Neuronal stem cell (in vitro differentiated cells): ENCODE measurements at regions not wholly inside any gene's neighbourhood (a gene's known extent, or its start where the extent isn't known, plus 50 kb on each side); places are given as distances from the start of the nearest gene placed in this dataset.

Source experiments
- DNase-seq: peaks from one replicate; pipeline ENCODE4 v3.0.0-alpha.2; 2013; ENCODE audit warnings: low spot score
- H2AFZ ChIP-seq: one replicate; pipeline ENCODE4 v1.6.1; 2013; ENCODE audit warnings: mild to moderate bottlenecking, low read length, inconsistent platforms
- H2AK5ac ChIP-seq: 2 replicates; pipeline ENCODE4 v1.6.1; 2013; ENCODE audit warnings: low read depth, mild to moderate bottlenecking, inconsistent platforms, low read length, moderate library complexity, mixed read lengths
- H2BK120ac ChIP-seq: 2 replicates; pipeline ENCODE4 v1.6.1; 2013; ENCODE audit warnings: low read depth, mild to moderate bottlenecking, inconsistent platforms, low read length, moderate library complexity, mixed read lengths
- H2BK12ac ChIP-seq: one replicate; pipeline ENCODE4 v1.6.1; 2013; ENCODE audit warnings: low read length, inconsistent platforms
- H2BK15ac ChIP-seq: 2 replicates; pipeline ENCODE4 v1.6.1; 2013; ENCODE audit warnings: mild to moderate bottlenecking, low read length, inconsistent platforms, mixed read lengths
- H2BK5ac ChIP-seq: one replicate; pipeline ENCODE4 v1.6.1; 2013; ENCODE audit warnings: inconsistent platforms, mild to moderate bottlenecking, low read length, moderate library complexity
- H3K14ac ChIP-seq: one replicate; pipeline ENCODE4 v1.6.1; 2013; ENCODE audit warnings: low read length, inconsistent platforms
- H3K18ac ChIP-seq: 2 replicates; pipeline ENCODE4 v1.6.1; 2013; ENCODE audit warnings: low read length, inconsistent platforms
- H3K23ac ChIP-seq: 2 replicates; pipeline ENCODE4 v1.6.1; 2013; ENCODE audit warnings: low read depth, mild to moderate bottlenecking, mixed read lengths, low read length, inconsistent platforms; ENCODE audit not compliant: poor library complexity
- H3K27ac ChIP-seq: replicated peaks from 3 replicates; pipeline ENCODE4 v1.5.1; 2013; ENCODE audit warnings: low read length, inconsistent platforms
- H3K27me3 ChIP-seq, 3 experiments: 2 replicates each; pipeline ENCODE4 v1.6.1; 2013; ENCODE audit warnings: low read length in 3 of 3, mild to moderate bottlenecking in 2 of 3, inconsistent platforms in 1 of 3, low read depth in 1 of 3, mixed read lengths in 1 of 3, moderate library complexity in 1 of 3; ENCODE audit not compliant: control insufficient read depth in 3 of 3, insufficient read depth in 3 of 3
- H3K36me3 ChIP-seq, 2 donors: replicated peaks in 1 of 2; 2 replicates each; pipeline ENCODE4 v1.6.1; 2013; ENCODE audit warnings: low read length in 2 of 2; ENCODE audit not compliant: control insufficient read depth in 2 of 2, insufficient read depth in 2 of 2
- H3K4ac ChIP-seq: 2 replicates; pipeline ENCODE4 v1.6.1; 2013; ENCODE audit warnings: inconsistent platforms, mild to moderate bottlenecking, low read length, moderate library complexity
- H3K4me1 ChIP-seq, 2 donors: 1 replicate in 1 of 2; 2 replicates in 1 of 2; pipeline ENCODE4 v1.6.1; 2013; ENCODE audit warnings: low read length in 2 of 2, low read depth in 1 of 2; ENCODE audit not compliant: control insufficient read depth in 2 of 2, insufficient read depth in 1 of 2
- H3K4me2 ChIP-seq: one replicate; pipeline ENCODE4 v1.6.1; 2013; ENCODE audit warnings: mild to moderate bottlenecking, low read length, inconsistent platforms; ENCODE audit not compliant: insufficient read depth, poor library complexity, severe bottlenecking
- H3K4me3 ChIP-seq, 2 donors: 2 replicates each; pipeline ENCODE4 v1.5.1; 2013; ENCODE audit warnings: low read length in 2 of 2, mild to moderate bottlenecking in 2 of 2, inconsistent platforms in 1 of 2, moderate library complexity in 1 of 2
- H3K79me1 ChIP-seq: one replicate; pipeline ENCODE4 v1.6.1; 2013; ENCODE audit warnings: low read depth, mild to moderate bottlenecking, inconsistent platforms, low read length, moderate library complexity
- H3K9ac ChIP-seq: one replicate; pipeline ENCODE4 v1.6.1; 2013; ENCODE audit warnings: mild to moderate bottlenecking, low read depth, low read length, inconsistent platforms; ENCODE audit not compliant: poor library complexity
- H3K9me3 ChIP-seq, 2 donors: replicated peaks in 1 of 2; 2 replicates each; pipeline versions ENCODE3 to v1.6.1; 2013; ENCODE audit warnings: low read length in 2 of 2, mild to moderate bottlenecking in 2 of 2, inconsistent platforms in 1 of 2, low read depth in 1 of 2, mixed read lengths in 1 of 2, moderate library complexity in 1 of 2; ENCODE audit not compliant: control insufficient read depth in 2 of 2, insufficient read depth in 1 of 2
- H4K8ac ChIP-seq: one replicate; pipeline ENCODE4 v1.6.1; 2013; ENCODE audit warnings: low read depth, mild to moderate bottlenecking, inconsistent platforms, low read length, moderate library complexity
- H4K91ac ChIP-seq: one replicate; pipeline ENCODE4 v1.6.1; 2013; ENCODE audit warnings: low read length, low read depth, mild to moderate bottlenecking, inconsistent platforms; ENCODE audit not compliant: poor library complexity
- WGBS, 2 donors: extraction: QIAGEN DNeasy Blood & Tissue Kit; methylation state at CpG; one replicate each; pipeline ENCODE4 v1.1.7; 2013; ENCODE audit warnings: missing lambda C conversion rate in 2 of 2, mixed read lengths in 1 of 2; ENCODE audit not compliant: insufficient read length in 2 of 2, insufficient replicate concordance in 1 of 2; ENCODE audit errors: extremely low coverage in 2 of 2; 5-methylcytosine and 5-hydroxymethylcytosine counted together

- Histone ChIP-seq H3K14ac (no peak overlapping the region), H3K23ac (no peak overlapping the region), H2BK12ac (no peak overlapping the region), H2BK5ac (no peak overlapping the region), H3K79me1 (no peaks in the 10 kb centered on the region), H2AFZ (no peak overlapping the region), H4K8ac (no peak overlapping the region), H2BK120ac (no peak overlapping the region), H3K9ac (no peak overlapping the region), H3K18ac (no peak overlapping the region), H2BK15ac (no peak overlapping the region), H4K91ac (no peak overlapping the region), H2AK5ac (no peak overlapping the region), H3K4me3 (no peak overlapping the region), H3K36me3 (no peaks in the 10 kb centered on the region), H3K27ac (no peak overlapping the region), H3K4me1 (no peaks in the 10 kb centered on the region), H3K9me3 (peaks cover 2 to 3% of the 10 kb centered on the region in 2 donors), H3K27me3 (peaks cover 0 to 6% (median 0%) of the 10 kb centered on the region in 3 experiments), H3K4me2 (no peak overlapping the region), H3K4ac (no peak overlapping the region)
- DNase-seq, result no peak
- no CpG with 5 or more reads among the region's 1 CpG for WGBS, 2 donors
These were observed 169.4 kb upstream of the MIR17HG start for GRCh38 chr13:91178099-91178498.

- no peak overlapping the region for H2BK5ac ChIP-seq
- no peak overlapping the region for H3K4me3 ChIP-seq
- no peak overlapping the region for H4K91ac ChIP-seq
- peak overlapping the region; percentile 3 for H2AFZ ChIP-seq
- H3K4me1 ChIP-seq, result peaks cover 0 to 3% of the 10 kb centered on the region in 2 donors
- no peaks in the 10 kb centered on the region for H3K36me3 ChIP-seq
- H2BK12ac ChIP-seq, result no peak overlapping the region
- H2BK15ac ChIP-seq, result no peak overlapping the region
- H3K18ac ChIP-seq, result no peak overlapping the region
- no peak overlapping the region for H3K4ac ChIP-seq
- H3K27me3 ChIP-seq, result no peaks in the 10 kb centered on the region
- DNase-seq, result no peak
- no peak overlapping the region for H4K8ac ChIP-seq
- H3K9ac ChIP-seq, result no peak overlapping the region
- H3K27ac ChIP-seq, result no peak overlapping the region
- WGBS, 2 donors, result no CpG with 5 or more reads among the region's 3 CpGs
- H3K23ac ChIP-seq, result no peak overlapping the region
- H3K9me3 ChIP-seq, result peaks cover 0 to 3% of the 10 kb centered on the region in 2 donors
- no peak overlapping the region for H3K4me2 ChIP-seq
- H3K79me1 ChIP-seq, result no peaks in the 10 kb centered on the region
- no peak overlapping the region for H2AK5ac ChIP-seq
- no peak overlapping the region for H2BK120ac ChIP-seq
- H3K14ac ChIP-seq, result no peak overlapping the region
These were observed 165.6 kb upstream of the MIR17HG start for GRCh38 chr13:91181892-91182291.

DNA sequence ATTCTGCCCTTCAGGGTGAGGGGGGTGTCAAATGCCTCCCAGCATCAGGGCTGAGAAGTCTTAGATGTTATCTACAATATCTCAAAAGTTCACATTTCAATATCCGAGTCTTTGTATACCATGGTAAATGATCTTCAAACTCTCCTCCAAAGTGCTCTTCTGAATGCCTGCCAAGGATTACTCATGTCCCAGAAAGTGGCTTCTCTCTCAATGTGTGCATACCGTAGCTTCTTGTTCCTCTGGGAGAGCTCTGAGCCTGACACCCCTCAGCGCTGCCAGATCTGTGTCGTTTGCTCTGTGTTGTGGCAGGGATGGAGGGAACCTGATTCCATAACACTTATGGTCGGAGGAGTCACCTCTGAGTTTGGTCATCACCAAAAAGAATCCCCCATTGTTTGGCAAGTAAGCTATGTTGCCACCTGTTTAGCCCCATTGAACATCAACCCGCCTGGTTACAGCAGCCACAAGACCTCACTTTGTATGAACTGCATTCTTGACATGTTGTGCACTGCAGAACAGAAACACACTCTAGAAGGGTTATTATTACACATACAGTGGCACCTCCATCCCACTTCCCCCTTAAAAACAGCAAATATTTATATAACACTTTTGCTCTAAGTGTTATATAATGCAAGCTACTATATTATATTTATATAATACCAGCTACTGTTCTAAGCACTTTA is 163.1 kb upstream of the MIR17HG start:
- no peak overlapping the region for H3K18ac ChIP-seq
- H4K8ac ChIP-seq, result no peak overlapping the region
- no peaks in the 10 kb centered on the region for H3K79me1 ChIP-seq
- no peak overlapping the region for H2BK12ac ChIP-seq
- peaks cover 0 to 3% of the 10 kb centered on the region in 2 donors for H3K9me3 ChIP-seq
- no peak overlapping the region for H2AK5ac ChIP-seq
- H4K91ac ChIP-seq, result no peak overlapping the region
- H3K27me3 ChIP-seq, result no peaks in the 10 kb centered on the region
- no CpG with 5 or more reads among the region's 6 CpGs for WGBS, 2 donors
- H3K36me3 ChIP-seq, result no peaks in the 10 kb centered on the region
- no peak overlapping the region for H3K23ac ChIP-seq
- no peak overlapping the region for H3K4ac ChIP-seq
- no peak overlapping the region for H2BK5ac ChIP-seq
- H2AFZ ChIP-seq, result peak overlapping the region; percentile 18
- no peak overlapping the region for H3K14ac ChIP-seq
- H2BK120ac ChIP-seq, result no peak overlapping the region
- no peak overlapping the region for H3K27ac ChIP-seq
- peaks cover 0 to 3% of the 10 kb centered on the region in 2 donors for H3K4me1 ChIP-seq
- H3K4me3 ChIP-seq, result no peak overlapping the region
- H3K4me2 ChIP-seq, result no peak overlapping the region
- peak overlapping the region; percentile 4 for H2BK15ac ChIP-seq
- no peak overlapping the region for H3K9ac ChIP-seq
- DNase-seq, result no peak

- Histone ChIP-seq H2BK120ac (no peak overlapping the region), H3K9ac (no peak overlapping the region), H3K36me3 (no peaks in the 10 kb centered on the region), H3K4me3 (no peak overlapping the region), H2AFZ (peak overlapping the region; percentile 9), H3K79me1 (no peaks in the 10 kb centered on the region), H3K4ac (no peak overlapping the region), H3K4me1 (peaks cover 0 to 3% of the 10 kb centered on the region in 2 donors), H2BK15ac (no peak overlapping the region), H3K23ac (no peak overlapping the region), H3K27me3 (no peaks in the 10 kb centered on the region), H3K9me3 (peaks cover 0 to 3% of the 10 kb centered on the region in 2 donors), H2AK5ac (no peak overlapping the region), H2BK12ac (no peak overlapping the region), H3K18ac (no peak overlapping the region), H4K91ac (no peak overlapping the region), H4K8ac (no peak overlapping the region), H3K14ac (no peak overlapping the region), H3K27ac (no peak overlapping the region), H2BK5ac (no peak overlapping the region), H3K4me2 (no peak overlapping the region)
- no peak for DNase-seq
- no CpG with 5 or more reads among the region's 2 CpGs for WGBS, 2 donors
These were observed 162.1 kb upstream of the MIR17HG start for GRCh38 chr13:91185294-91185863.
